Heart left ventricle (tissue), 13 donors: ENCODE measurements at regions not wholly inside any gene's neighbourhood (a gene's known extent, or its start where the extent isn't known, plus 50 kb on each side); places are given as distances from the start of the nearest gene placed in this dataset.

ENCODE experiments used
- POLR2A ChIP-seq, 2 donors: fragments of 450-650 bp; IDR thresholded peaks; one replicate each; pipeline ENCODE4 v1.6.1; 2017; ENCODE audit warnings: antibody characterized with exemption in 2 of 2, mild to moderate bottlenecking in 2 of 2, moderate library complexity in 2 of 2
- TF ChIP-seq, protein P1 (sequence below), 12 donors: fragments of 200-600 bp; sonication (generic) in 4 of 12; IDR thresholded peaks; one replicate each; pipeline versions ENCODE4 v1.5.0 to v1.8.0; 2018 to 2022; ENCODE audit warnings: antibody characterized with exemption in 12 of 12, mild to moderate bottlenecking in 5 of 12
- donor health status: ischemic (EF 13 %, LVEDD 7.1; RV severe dilation, severe dysfunction).
- donor health status: DM: no; HTN: yes; CAD: no.
- donor health status: DM: no; HTN: no; CAD: no.
- donor health status: ischemic (EF 25% LVEDD 6.9; RV normal size, moderate dysfunction).
- donor health status: ischemic (EF 25% LVEDD 5.7; RV mildly dilated, moderate dysfunction).
- donor health status: ischemic (EF 35%, LVEDD 5.7; RV mildly dilated, moderate dysfunction).
- donor health status: nonischemic (EF 11% LVEDD 7.7; RV severe dilation, severe dysfunction).
- donor health status: DM: yes; HTN: yes; CAD: no.
- donor health status: PGD.
- donor health status: ischemic (EF 29% LVEDD 5.4; RV normal size, mild dysfunction).
- donor health status: nonischemic (EF 23%, LVEDD 6.1; RV moderate dilation, normal function).

DNA sequence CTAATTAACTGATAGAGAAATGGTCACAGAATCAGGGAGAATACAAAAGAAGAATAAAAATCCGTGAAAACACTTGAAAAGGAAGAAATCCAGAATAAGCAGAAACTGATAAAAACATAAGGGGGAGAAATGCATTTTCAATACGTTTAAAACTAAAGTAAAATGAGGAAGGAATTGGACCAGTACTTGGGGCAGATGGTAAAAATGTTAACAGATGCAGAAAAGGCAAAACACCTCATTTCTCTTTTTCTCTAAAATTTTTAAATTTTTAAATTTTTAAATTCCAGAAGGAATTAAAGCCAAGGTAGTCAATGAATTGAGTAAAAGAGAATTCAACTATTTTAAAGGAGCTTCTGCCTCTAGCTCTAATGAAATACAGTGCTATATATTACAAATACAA, 353.9 kb downstream of the METTL4 start:
- TF ChIP-seq, protein P1, sequence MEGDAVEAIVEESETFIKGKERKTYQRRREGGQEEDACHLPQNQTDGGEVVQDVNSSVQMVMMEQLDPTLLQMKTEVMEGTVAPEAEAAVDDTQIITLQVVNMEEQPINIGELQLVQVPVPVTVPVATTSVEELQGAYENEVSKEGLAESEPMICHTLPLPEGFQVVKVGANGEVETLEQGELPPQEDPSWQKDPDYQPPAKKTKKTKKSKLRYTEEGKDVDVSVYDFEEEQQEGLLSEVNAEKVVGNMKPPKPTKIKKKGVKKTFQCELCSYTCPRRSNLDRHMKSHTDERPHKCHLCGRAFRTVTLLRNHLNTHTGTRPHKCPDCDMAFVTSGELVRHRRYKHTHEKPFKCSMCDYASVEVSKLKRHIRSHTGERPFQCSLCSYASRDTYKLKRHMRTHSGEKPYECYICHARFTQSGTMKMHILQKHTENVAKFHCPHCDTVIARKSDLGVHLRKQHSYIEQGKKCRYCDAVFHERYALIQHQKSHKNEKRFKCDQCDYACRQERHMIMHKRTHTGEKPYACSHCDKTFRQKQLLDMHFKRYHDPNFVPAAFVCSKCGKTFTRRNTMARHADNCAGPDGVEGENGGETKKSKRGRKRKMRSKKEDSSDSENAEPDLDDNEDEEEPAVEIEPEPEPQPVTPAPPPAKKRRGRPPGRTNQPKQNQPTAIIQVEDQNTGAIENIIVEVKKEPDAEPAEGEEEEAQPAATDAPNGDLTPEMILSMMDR (IDR thresholded peaks at IDR 0.05): no peak
- no peak for TF ChIP-seq POLR2A (IDR thresholded peaks at IDR 0.05)
